ENCODE measurements at regions not wholly inside any gene's neighbourhood (a gene's known extent, or its start where the extent isn't known, plus 50 kb on each side); places are given as distances from the start of the nearest gene placed in this dataset.

DNA sequence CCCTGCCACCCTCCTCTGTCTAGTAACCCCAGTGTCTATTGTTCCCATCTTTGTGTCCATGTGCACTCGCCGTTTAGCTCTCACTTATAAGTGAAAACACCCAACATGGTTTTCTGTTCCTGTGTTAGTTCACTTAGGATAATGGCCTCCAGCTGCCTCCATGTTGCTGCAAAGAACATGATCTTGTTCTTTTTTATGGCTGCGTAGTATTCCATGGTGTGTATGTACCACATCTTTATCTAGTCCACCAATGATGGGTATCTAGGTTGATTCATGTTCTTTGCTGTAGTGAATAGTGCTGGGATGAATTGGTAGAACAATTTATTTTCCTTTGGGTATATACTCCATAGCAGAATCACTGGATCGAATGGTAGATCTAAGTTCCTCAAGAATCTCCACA is 51.0 kb upstream of the RFLNA start:
- Histone ChIP-seq H3K27me3 (peaks cover 0 to 7% of the 10 kb centered on the region in 2 donors), H3K36me3 (no peaks in the 10 kb centered on the region), H3K27ac (no peak overlapping the region), H3K4me1 (peaks cover 0 to 2% (median under 1%) of the 10 kb centered on the region in 4 donors), H3K4me3 (no peak overlapping the region), H3K9me3 (peaks cover 0 to 41% (median 13%) of the 10 kb centered on the region in 3 donors)
- DNase-seq, result no peak
- intact Hi-C loops (cut with DNase I; ENCODE audit: low total_unique reads), result no loop called here
- TF ChIP-seq, protein P1, sequence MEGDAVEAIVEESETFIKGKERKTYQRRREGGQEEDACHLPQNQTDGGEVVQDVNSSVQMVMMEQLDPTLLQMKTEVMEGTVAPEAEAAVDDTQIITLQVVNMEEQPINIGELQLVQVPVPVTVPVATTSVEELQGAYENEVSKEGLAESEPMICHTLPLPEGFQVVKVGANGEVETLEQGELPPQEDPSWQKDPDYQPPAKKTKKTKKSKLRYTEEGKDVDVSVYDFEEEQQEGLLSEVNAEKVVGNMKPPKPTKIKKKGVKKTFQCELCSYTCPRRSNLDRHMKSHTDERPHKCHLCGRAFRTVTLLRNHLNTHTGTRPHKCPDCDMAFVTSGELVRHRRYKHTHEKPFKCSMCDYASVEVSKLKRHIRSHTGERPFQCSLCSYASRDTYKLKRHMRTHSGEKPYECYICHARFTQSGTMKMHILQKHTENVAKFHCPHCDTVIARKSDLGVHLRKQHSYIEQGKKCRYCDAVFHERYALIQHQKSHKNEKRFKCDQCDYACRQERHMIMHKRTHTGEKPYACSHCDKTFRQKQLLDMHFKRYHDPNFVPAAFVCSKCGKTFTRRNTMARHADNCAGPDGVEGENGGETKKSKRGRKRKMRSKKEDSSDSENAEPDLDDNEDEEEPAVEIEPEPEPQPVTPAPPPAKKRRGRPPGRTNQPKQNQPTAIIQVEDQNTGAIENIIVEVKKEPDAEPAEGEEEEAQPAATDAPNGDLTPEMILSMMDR (IDR thresholded peaks at IDR 0.05), result no peak
